ENCODE measurements at regions not wholly inside any gene's neighbourhood (a gene's known extent, or its start where the extent isn't known, plus 50 kb on each side); places are given as distances from the start of the nearest gene placed in this dataset.
"Not testable (repeated sequence)": the region's sequence is repeated elsewhere in the genome, so short reads cannot be mapped to it uniquely, and the experiment has no call there.

- FAIRE-seq (no peak), DNase-seq (ENCODE audit: insufficient read length, low spot score) (no peak)
- no peak for TF ChIP-seq CTCF (IDR thresholded peaks at IDR 0.05; ENCODE audit: insufficient read depth, missing control alignments)
Observed at GRCh38 chr4:94141001-94141400, 66.7 kb upstream of the SMARCAD1 start.

- FAIRE-seq; DNase-seq (ENCODE audit: insufficient read length, low spot score): not testable (repeated sequence)
Observed at GRCh38 chr4:94148052-94148451, 59.6 kb upstream of the SMARCAD1 start.

GRCh38 chr4:94152466-94152865, 55.2 kb upstream of the SMARCAD1 start:
- FAIRE-seq (no peak), DNase-seq (ENCODE audit: insufficient read length, low spot score) (no peak)
- TF ChIP-seq CTCF (IDR thresholded peaks at IDR 0.05; ENCODE audit: insufficient read depth, missing control alignments), result no peak

- not testable (repeated sequence) for FAIRE-seq; DNase-seq (ENCODE audit: insufficient read length, low spot score)
Observed at GRCh38 chr4:94155404-94155803, 52.3 kb upstream of the SMARCAD1 start.

- TF ChIP-seq CTCF (IDR thresholded peaks at IDR 0.05; ENCODE audit: insufficient read depth, missing control alignments), result no peak
- FAIRE-seq (no peak), DNase-seq (ENCODE audit: insufficient read length, low spot score) (no peak)
Observed at GRCh38 chr4:94156826-94157225, 50.8 kb upstream of the SMARCAD1 start.

All from D721Med (cell line).